ENCODE measurements at regions not wholly inside any gene's neighbourhood (a gene's known extent, or its start where the extent isn't known, plus 50 kb on each side); places are given as distances from the start of the nearest gene placed in this dataset.

DNA sequence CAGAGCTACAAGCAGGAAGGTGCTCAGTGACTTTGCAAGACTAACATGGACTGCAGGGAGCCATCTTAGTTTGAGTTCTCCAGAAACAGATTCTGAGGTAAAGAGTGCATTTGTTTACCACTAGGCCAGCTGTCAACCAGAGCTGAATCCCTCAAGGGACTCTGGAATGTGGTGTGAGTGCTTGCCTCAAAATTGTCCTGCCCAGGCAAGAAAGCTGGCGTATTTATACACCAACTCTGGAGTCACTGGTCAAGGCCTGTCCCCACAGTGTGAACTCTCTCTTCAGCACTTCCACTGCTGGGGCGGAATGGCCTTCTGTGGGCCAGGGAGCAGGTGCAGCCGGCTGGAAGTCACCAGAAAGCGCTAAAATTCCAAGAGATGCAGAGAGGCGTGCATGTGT, 139.2 kb upstream of the TBCA start:
- TF ChIP-seq, protein P1, sequence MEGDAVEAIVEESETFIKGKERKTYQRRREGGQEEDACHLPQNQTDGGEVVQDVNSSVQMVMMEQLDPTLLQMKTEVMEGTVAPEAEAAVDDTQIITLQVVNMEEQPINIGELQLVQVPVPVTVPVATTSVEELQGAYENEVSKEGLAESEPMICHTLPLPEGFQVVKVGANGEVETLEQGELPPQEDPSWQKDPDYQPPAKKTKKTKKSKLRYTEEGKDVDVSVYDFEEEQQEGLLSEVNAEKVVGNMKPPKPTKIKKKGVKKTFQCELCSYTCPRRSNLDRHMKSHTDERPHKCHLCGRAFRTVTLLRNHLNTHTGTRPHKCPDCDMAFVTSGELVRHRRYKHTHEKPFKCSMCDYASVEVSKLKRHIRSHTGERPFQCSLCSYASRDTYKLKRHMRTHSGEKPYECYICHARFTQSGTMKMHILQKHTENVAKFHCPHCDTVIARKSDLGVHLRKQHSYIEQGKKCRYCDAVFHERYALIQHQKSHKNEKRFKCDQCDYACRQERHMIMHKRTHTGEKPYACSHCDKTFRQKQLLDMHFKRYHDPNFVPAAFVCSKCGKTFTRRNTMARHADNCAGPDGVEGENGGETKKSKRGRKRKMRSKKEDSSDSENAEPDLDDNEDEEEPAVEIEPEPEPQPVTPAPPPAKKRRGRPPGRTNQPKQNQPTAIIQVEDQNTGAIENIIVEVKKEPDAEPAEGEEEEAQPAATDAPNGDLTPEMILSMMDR (IDR thresholded peaks at IDR 0.05) = no peak
- TF ChIP-seq POLR2A (IDR thresholded peaks at IDR 0.05; ENCODE audit: low read depth) (no peak), POLR2AphosphoS5 (IDR thresholded peaks at IDR 0.05) (no peak)
